Prostate gland (tissue), 2 donors: ENCODE measurements at regions not wholly inside any gene's neighbourhood (a gene's known extent, or its start where the extent isn't known, plus 50 kb on each side); places are given as distances from the start of the nearest gene placed in this dataset.

Experiments used
- DNase-seq: peaks from one replicate; pipeline ENCODE4 v3.0.0-alpha.2; 2019; ENCODE audit warnings: low spot score
- H3K27ac ChIP-seq, 2 donors: fragments of 200-600 bp; sonication (generic); 2 replicates each; pipeline ENCODE4 v1.5.1; 2017 to 2019
- H3K27me3 ChIP-seq: fragments of 200-600 bp; sonication (generic); replicated peaks from 2 replicates; pipeline ENCODE4 v1.5.1; 2019; ENCODE audit not compliant: insufficient read depth
- H3K36me3 ChIP-seq, 2 donors: fragments of 200-600 bp; sonication (generic); 1 replicate in 1 of 2; 2 replicates in 1 of 2; pipeline versions ENCODE4 v1.5.1 to v1.8.1; 2017 to 2019
- H3K4me1 ChIP-seq: fragments of 200-600 bp; sonication (generic); replicated peaks from 2 replicates; pipeline ENCODE4 v1.5.1; 2019
- H3K4me3 ChIP-seq, 2 donors: fragments of 200-600 bp; sonication (generic); 2 replicates each; pipeline ENCODE4 v1.5.1; 2017 to 2019
- H3K9me3 ChIP-seq: fragments of 200-600 bp; sonication (generic); 2 replicates; pipeline ENCODE4 v1.5.1; 2017
- CTCF ChIP-seq, 4 experiments: fragments of 200-600 bp in 2 of 4; fragments of 450-650 bp in 2 of 4; sonication (generic) in 2 of 4; IDR thresholded peaks; 1 replicate in 3 of 4; 2 replicates in 1 of 4; pipeline ENCODE4 v1.5.1; 2016 to 2019; ENCODE audit warnings: antibody characterized with exemption in 4 of 4, mild to moderate bottlenecking in 2 of 4, moderate library complexity in 2 of 4
- POLR2A ChIP-seq: fragments of 450-650 bp; IDR thresholded peaks from one replicate; pipeline ENCODE4 v1.6.1; 2016; ENCODE audit warnings: antibody characterized with exemption, mild to moderate bottlenecking
- POLR2AphosphoS5 ChIP-seq: sonication (generic); formaldehyde crosslinking; IDR thresholded peaks from one replicate; pipeline ENCODE4 v1.6.1; 2017; ENCODE audit warnings: antibody characterized with exemption
- WGBS: methylation state at CpG from one replicate; pipeline ENCODE4 v1.1.5; 2018; 5-methylcytosine and 5-hydroxymethylcytosine counted together
- intact Hi-C: fragments of 100-400 bp; cut with DNase I; formaldehyde crosslinking; loops from one replicate; pipeline ENCODE4 v1.14.2; 2022

GRCh38 chr9:88933607-88934379 lies 57.5 kb upstream of the S1PR3 start:
- Histone ChIP-seq H3K9me3 (no peaks in the 10 kb centered on the region), H3K27me3 (no peaks in the 10 kb centered on the region), H3K4me1 (no peaks in the 10 kb centered on the region), H3K36me3 (no peaks in the 10 kb centered on the region), H3K27ac (no peak overlapping the region), H3K4me3 (no peak overlapping the region)
- TF ChIP-seq POLR2AphosphoS5 (no peak), CTCF (IDR thresholded peaks at IDR 0.05) (no peak)
- no peak for DNase-seq
- WGBS = 77% methylated on average over 11 of the region's 11 CpGs
- intact Hi-C loops = no loop called here

GRCh38 chr9:88934876-88935535 lies 56.3 kb upstream of the S1PR3 start:
- Histone ChIP-seq H3K27me3 (no peaks in the 10 kb centered on the region), H3K9me3 (no peaks in the 10 kb centered on the region), H3K4me1 (no peaks in the 10 kb centered on the region), H3K36me3 (no peaks in the 10 kb centered on the region), H3K27ac (no peak overlapping the region), H3K4me3 (no peak overlapping the region)
- 86% methylated on average over 5 of the region's 5 CpGs for WGBS
- intact Hi-C loops = no loop called here
- TF ChIP-seq POLR2AphosphoS5 (no peak), POLR2A (no peak), CTCF (IDR thresholded peaks at IDR 0.05) (no peak)
- no peak for DNase-seq

- Histone ChIP-seq H3K9me3 (no peaks in the 10 kb centered on the region), H3K27ac (no peak overlapping the region), H3K36me3 (no peaks in the 10 kb centered on the region), H3K4me3 (no peak overlapping the region), H3K4me1 (no peaks in the 10 kb centered on the region), H3K27me3 (no peaks in the 10 kb centered on the region)
- WGBS = 72% methylated on average over 2 of the region's 2 CpGs
- TF ChIP-seq POLR2A (no peak), POLR2AphosphoS5 (no peak), CTCF (IDR thresholded peaks at IDR 0.05) (no peak)
- intact Hi-C loops = no loop called here
- DNase-seq = no peak
Observed at GRCh38 chr9:88936132-88936531, 55.1 kb upstream of the S1PR3 start.

GRCh38 chr9:88936668-88937067 lies 54.6 kb upstream of the S1PR3 start:
- no peak for TF ChIP-seq CTCF (IDR thresholded peaks at IDR 0.05)
- no peak for TF ChIP-seq POLR2AphosphoS5
- TF ChIP-seq POLR2A = no peak
- Histone ChIP-seq H3K27ac (no peak overlapping the region), H3K9me3 (no peaks in the 10 kb centered on the region), H3K36me3 (no peaks in the 10 kb centered on the region), H3K27me3 (no peaks in the 10 kb centered on the region), H3K4me3 (no peak overlapping the region), H3K4me1 (no peaks in the 10 kb centered on the region)
- intact Hi-C loops = no loop called here
- WGBS = 52% methylated on average over 5 of the region's 5 CpGs
- DNase-seq = no peak

GRCh38 chr9:88937248-88937647 lies 54.0 kb upstream of the S1PR3 start:
- intact Hi-C loops = no loop called here
- 80% methylated on average over 3 of the region's 3 CpGs for whole genome bisulfite sequencing
- TF ChIP-seq POLR2A = no peak
- TF ChIP-seq POLR2AphosphoS5 = no peak
- TF ChIP-seq CTCF (IDR thresholded peaks at IDR 0.05) = no peak

More at GRCh38 chr9:88937248-88937647, 54.0 kb upstream of the S1PR3 start:
- H3K36me3 ChIP-seq = no peaks in the 10 kb centered on the region
- H3K4me1 ChIP-seq = no peaks in the 10 kb centered on the region
- H3K9me3 ChIP-seq = no peaks in the 10 kb centered on the region
- H3K27ac ChIP-seq = no peak overlapping the region
- H3K4me3 ChIP-seq = no peak overlapping the region
- no peak for DNase-seq
- no peaks in the 10 kb centered on the region for H3K27me3 ChIP-seq
